RKO (cell line): ENCODE measurements at regions not wholly inside any gene's neighbourhood (a gene's known extent, or its start where the extent isn't known, plus 50 kb on each side); places are given as distances from the start of the nearest gene placed in this dataset.

Experiments
- DNase-seq: peaks from one replicate; pipeline ENCODE4 v3.0.0-alpha.2; 2016; ENCODE audit warnings: low spot score

GRCh38 chr1:234988536-234988935 lies 140.1 kb downstream of the TOMM20 start:
- no peak for DNase-seq

GRCh38 chr1:234988155-234988517 lies 140.5 kb downstream of the TOMM20 start:
- no peak for DNase-seq

- DNase-seq: no peak
These were observed 141.1 kb downstream of the TOMM20 start for GRCh38 chr1:234987415-234988154.

- no peak for DNase-seq
These were observed 141.8 kb downstream of the TOMM20 start for GRCh38 chr1:234986750-234987414.

GRCh38 chr1:234985516-234986294 lies 142.9 kb downstream of the TOMM20 start:
- no peak for DNase-seq

- DNase-seq: no peak
These were observed 143.6 kb downstream of the TOMM20 start for GRCh38 chr1:234985007-234985370.

GRCh38 chr1:234983564-234984238 lies 144.9 kb downstream of the TOMM20 start:
- no peak for DNase-seq

- no peak for DNase-seq
These were observed 146.9 kb downstream of the TOMM20 start for GRCh38 chr1:234981758-234982157.

GRCh38 chr1:234980645-234981396 lies 147.8 kb downstream of the TOMM20 start:
- peak; percentile 97 for DNase-seq

GRCh38 chr1:234980291-234980644 lies 148.4 kb downstream of the TOMM20 start:
- peak; percentile 76 for DNase-seq

GRCh38 chr1:234979296-234980279 lies 149.0 kb downstream of the TOMM20 start:
- DNase-seq: no peak

GRCh38 chr1:234978397-234979295 lies 150.0 kb downstream of the TOMM20 start:
- DNase-seq: peak; percentile 66

GRCh38 chr1:234977875-234978396 lies 150.7 kb downstream of the TOMM20 start:
- DNase-seq: no peak

- DNase-seq: no peak
These were observed 151.6 kb downstream of the TOMM20 start for GRCh38 chr1:234976861-234977680.

- no peak for DNase-seq
These were observed 152.4 kb downstream of the TOMM20 start for GRCh38 chr1:234975941-234976860.

GRCh38 chr1:234975122-234975940 lies 153.3 kb downstream of the TOMM20 start:
- peak; percentile 76 for DNase-seq
